IgD-negative memory B cell (primary cell): ENCODE measurements at regions not wholly inside any gene's neighbourhood (a gene's known extent, or its start where the extent isn't known, plus 50 kb on each side); places are given as distances from the start of the nearest gene placed in this dataset.

Source experiments
- H3K27ac Mint-ChIP-seq, 3 donors: one replicate each; pipeline ENCODE4 v1.8.0; 2020 to 2022; ENCODE audit warnings: mild to moderate bottlenecking in 3 of 3, mixed read lengths in 3 of 3, moderate library complexity in 1 of 3
- H3K27me3 Mint-ChIP-seq: one replicate; pipeline ENCODE4 v1.8.0; 2021; ENCODE audit warnings: mixed read lengths
- H3K36me3 Mint-ChIP-seq: one replicate; pipeline ENCODE4 v1.8.0; 2020; ENCODE audit warnings: mild to moderate bottlenecking, mixed read lengths
- H3K4me1 Mint-ChIP-seq, 3 donors: one replicate each; pipeline ENCODE4 v1.8.0; 2020 to 2022; ENCODE audit warnings: mixed read lengths in 3 of 3, mild to moderate bottlenecking in 1 of 3
- H3K4me3 Mint-ChIP-seq, 4 donors: one replicate each; pipeline ENCODE4 v1.8.0; 2020 to 2022; ENCODE audit warnings: mild to moderate bottlenecking in 4 of 4, mixed read lengths in 4 of 4, moderate library complexity in 3 of 4
- H3K9me3 Mint-ChIP-seq, 3 donors: one replicate each; pipeline ENCODE4 v1.8.0; 2020 to 2021; ENCODE audit warnings: mixed read lengths in 3 of 3, mild to moderate bottlenecking in 1 of 3

DNA sequence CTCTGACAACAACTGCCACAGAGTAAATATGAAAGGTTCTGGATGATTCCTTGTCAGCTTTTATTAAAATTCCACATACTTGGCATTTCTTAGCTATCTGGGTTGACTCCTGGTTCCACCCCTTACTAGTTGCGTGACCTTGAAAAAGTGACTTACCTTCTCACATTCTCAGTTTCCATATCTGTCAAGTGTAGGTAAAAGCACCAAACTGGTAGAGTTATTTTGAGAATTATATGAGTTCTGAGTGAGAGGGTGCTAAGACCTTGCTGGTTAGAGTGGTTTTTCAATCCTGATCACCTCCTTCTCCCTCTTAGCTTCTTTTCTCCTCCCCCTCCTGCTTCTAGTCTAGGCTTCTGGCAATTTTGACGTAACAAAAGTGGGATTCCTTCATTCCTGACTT, 83.4 kb upstream of the ABCD3 start:
- Mint-ChIP-seq H3K9me3 (no peaks in the 10 kb centered on the region), H3K4me1 (peaks cover 0 to 2% (median 0%) of the 10 kb centered on the region in 3 donors), H3K4me3 (no peak overlapping the region), H3K27me3 (peaks cover 8% of the 10 kb centered on the region), H3K27ac (no peak overlapping the region), H3K36me3 (peaks cover 2% of the 10 kb centered on the region)

DNA sequence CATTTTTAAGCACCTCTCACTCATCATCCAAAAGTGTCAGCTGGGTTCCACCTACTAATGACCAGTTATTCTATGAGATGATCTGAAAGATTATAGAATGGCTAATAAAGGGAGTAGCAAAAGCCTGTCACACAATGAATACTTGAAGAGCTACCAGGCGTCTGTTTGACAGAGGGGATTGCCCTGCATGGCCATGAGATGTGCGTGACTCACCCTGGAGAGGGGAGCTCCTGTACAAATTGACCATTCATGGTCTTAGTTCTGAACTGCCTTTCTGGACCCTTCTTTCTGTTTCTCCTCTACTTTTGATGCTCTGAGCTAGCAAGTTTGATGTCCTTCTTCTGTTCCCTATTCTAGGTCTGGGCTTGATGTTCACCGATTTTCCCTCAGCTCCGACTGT, 85.2 kb upstream of the ABCD3 start:
- Mint-ChIP-seq H3K27me3 (peaks cover 12% of the 10 kb centered on the region), H3K4me1 (peaks cover 0 to 4% (median 2%) of the 10 kb centered on the region in 3 donors)

DNA sequence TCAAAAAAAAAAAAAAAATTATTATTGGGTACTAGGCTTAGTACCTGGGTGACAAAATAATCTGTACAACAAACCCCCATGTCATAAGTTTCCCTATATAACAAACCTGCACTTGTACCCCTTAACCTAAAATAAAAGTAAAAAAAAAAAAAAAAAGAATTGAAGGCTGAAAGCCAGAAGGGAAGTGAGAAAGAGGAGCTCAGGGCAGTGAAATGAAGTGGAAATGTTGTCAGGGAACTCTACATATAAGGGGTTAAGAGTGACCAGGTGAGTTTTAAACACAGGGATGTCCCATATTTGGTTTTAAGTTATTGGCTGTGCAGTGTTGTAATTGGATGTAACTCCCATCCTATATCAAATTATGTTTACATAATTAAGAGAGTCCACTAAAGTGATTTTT, 85.7 kb upstream of the ABCD3 start:
- Mint-ChIP-seq H3K27me3 (peaks cover 13% of the 10 kb centered on the region), H3K27ac (no peak overlapping the region), H3K9me3 (no peaks in the 10 kb centered on the region), H3K4me1 (peaks cover 0 to 5% (median 2%) of the 10 kb centered on the region in 3 donors), H3K4me3 (no peak overlapping the region), H3K36me3 (no peaks in the 10 kb centered on the region)

More for the DNA sequence above, 85.2 kb upstream of the ABCD3 start:
- Mint-ChIP-seq H3K4me3 (no peak overlapping the region), H3K36me3 (no peaks in the 10 kb centered on the region), H3K27ac (no peak overlapping the region), H3K9me3 (no peaks in the 10 kb centered on the region)

DNA sequence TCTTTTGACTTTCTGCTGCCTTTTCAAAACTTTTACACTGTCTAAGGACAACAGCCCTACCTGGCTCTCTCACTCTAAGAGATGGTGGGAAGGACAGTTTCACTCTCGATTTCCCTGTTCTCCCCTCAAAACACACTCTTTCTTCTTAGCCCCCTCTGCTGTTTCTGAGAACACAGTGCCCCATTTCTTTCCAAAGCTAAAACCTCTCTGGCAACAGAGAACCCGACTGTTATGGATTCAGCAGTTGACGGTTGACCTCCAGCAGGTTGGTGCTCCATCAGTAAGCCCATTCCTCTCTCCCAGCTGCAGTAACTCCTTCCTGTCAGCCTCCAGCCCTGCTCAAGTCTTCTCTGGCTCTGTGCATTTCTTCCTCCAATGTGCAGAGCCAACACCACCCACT, 88.2 kb upstream of the ABCD3 start:
- peak overlapping the region in 1 of 3 donors; percentile 39 for H3K27ac Mint-ChIP-seq
- H3K9me3 Mint-ChIP-seq = no peaks in the 10 kb centered on the region
- H3K4me1 Mint-ChIP-seq = peaks cover 0 to 5% (median 0%) of the 10 kb centered on the region in 3 donors
- no peak overlapping the region for H3K4me3 Mint-ChIP-seq
- H3K27me3 Mint-ChIP-seq = peaks cover 26% of the 10 kb centered on the region
- H3K36me3 Mint-ChIP-seq = peaks cover under 1% of the 10 kb centered on the region

DNA sequence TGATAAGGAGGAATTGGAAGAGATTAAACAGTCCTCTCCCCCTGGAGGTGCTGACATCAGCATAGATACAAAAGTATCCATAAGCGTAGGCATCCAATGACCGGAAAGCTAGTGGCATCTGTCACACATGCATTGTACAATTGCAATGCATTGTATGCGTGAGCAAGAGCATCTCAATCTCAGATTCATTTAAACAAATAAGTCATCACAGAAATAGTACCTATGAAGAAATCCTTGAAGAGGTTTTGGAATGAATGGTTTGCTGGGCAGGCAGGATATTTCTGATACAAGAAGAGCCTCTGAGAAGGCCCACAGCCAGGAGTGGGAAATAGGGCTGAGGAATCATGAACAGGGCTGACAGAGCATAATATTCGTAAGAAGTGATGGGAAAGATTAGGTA, 88.9 kb upstream of the ABCD3 start:
- Mint-ChIP-seq H3K27me3 (peaks cover 26% of the 10 kb centered on the region), H3K4me3 (no peak overlapping the region), H3K9me3 (no peaks in the 10 kb centered on the region)

DNA sequence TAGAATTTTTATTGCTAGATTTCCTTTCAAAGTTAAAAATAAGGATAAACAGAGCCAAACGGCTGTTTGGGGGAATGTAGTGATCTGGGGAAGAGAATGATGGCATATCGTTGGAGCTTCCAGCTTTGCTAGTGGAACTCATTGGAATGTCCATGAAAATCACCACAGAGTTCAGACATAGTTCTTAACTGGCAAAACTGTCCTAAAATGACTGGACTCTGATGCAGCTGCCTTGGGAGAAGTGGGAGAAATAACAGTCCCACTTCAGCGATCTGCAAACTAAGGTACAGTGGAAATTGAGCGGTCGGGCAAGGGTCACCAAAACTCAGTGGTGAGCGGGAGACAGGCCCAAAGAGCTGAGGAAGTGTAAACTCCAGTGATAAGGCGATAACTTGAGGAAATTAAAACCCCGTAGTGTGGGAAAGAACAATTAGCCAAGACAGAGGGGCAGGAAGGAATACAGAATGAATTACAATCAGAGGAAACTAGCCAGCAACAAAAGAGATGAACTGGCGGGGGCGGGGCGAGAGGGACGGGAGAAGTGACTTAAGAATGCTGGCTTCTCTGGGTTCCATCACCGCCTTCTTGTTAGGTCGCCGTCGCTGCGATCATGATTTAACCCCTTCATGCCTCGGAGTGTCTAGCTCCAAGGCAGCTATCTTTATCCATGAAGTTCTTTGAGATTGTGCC, 89.8 kb upstream of the ARHGAP29 start:
- Mint-ChIP-seq H3K4me1 (peaks cover 0 to 5% (median 0%) of the 10 kb centered on the region in 3 donors), H3K27ac (no peak overlapping the region), H3K27me3 (peaks cover 30% of the 10 kb centered on the region), H3K4me3 (no peak overlapping the region), H3K9me3 (no peaks in the 10 kb centered on the region), H3K36me3 (peaks cover 2% of the 10 kb centered on the region)

More for the DNA sequence above, 88.9 kb upstream of the ABCD3 start:
- no peak overlapping the region for H3K27ac Mint-ChIP-seq
- H3K36me3 Mint-ChIP-seq = peaks cover 2% of the 10 kb centered on the region
- peaks cover 0 to 5% (median 0%) of the 10 kb centered on the region in 3 donors for H3K4me1 Mint-ChIP-seq

DNA sequence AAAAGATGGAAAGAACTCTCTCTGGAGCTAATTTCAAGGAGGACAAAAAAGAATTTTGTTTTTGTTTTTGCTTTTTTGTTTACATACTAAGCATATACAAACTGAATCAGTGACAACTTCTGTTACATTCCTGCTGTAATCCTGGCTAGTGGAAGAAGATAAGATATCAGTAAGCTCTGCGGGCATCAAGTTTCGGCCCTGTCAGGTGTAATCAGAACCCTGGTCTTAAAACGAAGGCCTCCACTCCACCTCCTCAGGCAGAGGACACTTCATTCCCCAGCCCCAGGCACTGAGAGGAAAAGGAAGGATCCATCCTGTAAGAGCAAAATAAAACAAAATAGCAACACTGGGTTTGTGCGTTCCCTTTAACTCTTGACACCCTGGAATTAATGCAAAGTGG, 88.9 kb upstream of the ARHGAP29 start:
- Mint-ChIP-seq H3K27me3 (peaks cover 30% of the 10 kb centered on the region), H3K27ac (no peak overlapping the region), H3K9me3 (no peaks in the 10 kb centered on the region), H3K4me3 (no peak overlapping the region), H3K36me3 (peaks cover 2% of the 10 kb centered on the region), H3K4me1 (peaks cover 0 to 5% (median 0%) of the 10 kb centered on the region in 3 donors)

DNA sequence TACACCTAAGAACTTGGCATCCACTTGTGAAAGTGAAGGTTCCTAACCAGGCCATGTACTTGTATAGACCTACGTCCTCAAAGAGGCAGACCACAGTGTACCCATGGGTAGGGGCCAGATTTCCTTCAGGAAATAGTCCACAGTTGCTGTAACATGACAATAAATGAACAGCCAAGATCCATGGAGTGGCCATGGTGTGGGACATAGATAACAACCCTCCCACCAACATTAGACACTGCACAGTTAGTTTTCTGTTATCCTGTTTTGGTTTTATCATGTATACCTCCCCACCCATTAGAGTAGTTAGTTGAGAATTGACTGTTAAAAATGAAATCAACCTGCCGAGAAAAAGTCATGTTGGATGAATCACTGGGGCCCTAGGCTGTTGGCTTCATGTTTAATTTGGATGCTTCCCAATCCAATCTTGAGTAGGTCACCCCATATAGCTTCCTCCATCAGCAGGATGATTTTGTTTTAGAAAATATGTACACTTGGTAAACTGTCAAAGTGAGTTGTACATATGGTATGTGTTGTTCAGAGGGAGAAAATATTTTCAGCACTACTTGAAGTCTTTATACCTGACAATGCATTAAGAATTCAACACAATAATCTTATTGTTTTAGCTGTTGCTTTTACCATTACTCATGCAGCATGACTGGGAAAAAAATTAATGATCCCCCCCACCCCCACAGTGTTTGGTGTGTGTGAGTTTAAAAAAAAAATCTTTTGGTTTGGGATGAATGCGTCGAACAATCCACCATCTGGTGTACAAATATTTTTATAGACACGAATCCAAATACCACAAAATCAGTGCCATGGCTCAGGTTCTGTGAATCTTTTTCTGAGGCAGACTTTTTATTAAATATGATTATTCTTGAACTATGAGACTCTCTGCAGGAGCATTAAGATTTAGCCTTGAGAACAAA, 88.3 kb upstream of the ARHGAP29 start:
- peaks cover 32% of the 10 kb centered on the region for H3K27me3 Mint-ChIP-seq
- H3K4me1 Mint-ChIP-seq = peaks cover 0 to 5% (median 0%) of the 10 kb centered on the region in 3 donors
- no peak overlapping the region for H3K27ac Mint-ChIP-seq
- no peak overlapping the region for H3K4me3 Mint-ChIP-seq
- H3K36me3 Mint-ChIP-seq = peaks cover 2% of the 10 kb centered on the region
- no peaks in the 10 kb centered on the region for H3K9me3 Mint-ChIP-seq

DNA sequence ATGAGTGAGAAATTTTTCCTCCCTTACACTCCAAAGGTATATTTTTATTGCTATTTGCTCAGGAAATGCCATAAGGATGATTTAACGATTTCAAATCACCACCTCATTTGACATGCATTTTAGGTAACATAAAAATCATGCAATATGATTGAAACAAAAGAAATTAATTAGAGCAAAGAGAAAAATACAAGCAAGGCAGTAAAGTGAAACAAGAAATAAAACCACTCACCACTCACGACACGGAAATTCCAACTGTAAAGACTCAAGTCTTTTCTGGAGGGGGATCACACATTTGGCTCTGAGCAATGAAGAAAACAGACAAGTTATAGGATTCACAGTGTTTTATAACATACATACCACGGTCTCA, 86.8 kb upstream of the ARHGAP29 start:
- H3K36me3 Mint-ChIP-seq = peaks cover 2% of the 10 kb centered on the region
- H3K27me3 Mint-ChIP-seq = peaks cover 28% of the 10 kb centered on the region
- no peaks in the 10 kb centered on the region for H3K9me3 Mint-ChIP-seq
- H3K4me3 Mint-ChIP-seq = no peak overlapping the region
- peaks cover 0 to 5% (median 0%) of the 10 kb centered on the region in 3 donors for H3K4me1 Mint-ChIP-seq
- H3K27ac Mint-ChIP-seq = no peak overlapping the region

DNA sequence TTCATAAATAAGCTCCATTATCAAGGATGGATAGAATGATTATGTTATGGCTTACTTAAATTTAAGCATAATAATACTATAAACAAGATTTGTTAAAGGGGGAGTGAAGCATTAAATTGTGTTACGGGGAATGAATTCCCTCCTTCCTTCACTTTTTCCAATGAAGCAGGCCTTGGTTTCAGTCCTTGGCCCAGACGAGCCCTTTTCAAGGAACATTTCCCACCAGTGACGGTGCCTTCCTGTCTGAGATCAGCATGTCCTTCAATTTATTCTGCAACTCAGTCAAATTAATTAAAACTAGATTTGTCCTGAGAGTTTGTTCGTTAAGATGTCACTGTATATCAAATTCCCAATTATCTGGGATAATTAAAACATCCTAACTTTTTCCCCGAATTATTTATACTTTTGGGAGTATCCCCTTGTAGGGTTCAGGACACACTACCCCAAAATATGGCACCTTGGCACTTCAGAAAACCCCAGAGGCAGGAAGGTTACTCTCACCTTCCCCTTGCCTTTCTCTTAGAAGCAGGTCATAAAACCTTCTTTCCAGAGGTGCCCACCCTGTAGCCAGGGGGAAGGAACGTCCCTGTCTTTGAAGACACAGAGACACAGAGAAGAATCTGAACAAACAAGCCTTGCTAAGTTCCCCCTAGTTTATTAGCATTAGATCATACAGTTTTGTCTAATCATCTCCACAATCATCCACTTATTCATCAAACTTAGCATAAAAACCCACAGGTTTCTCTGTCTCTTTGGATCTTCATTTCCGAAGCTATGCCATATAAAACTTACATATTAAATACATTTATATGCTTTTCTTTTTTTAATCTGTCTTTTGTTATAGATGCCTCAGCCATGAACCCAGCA, 86.2 kb upstream of the ARHGAP29 start:
- H3K4me3 Mint-ChIP-seq = no peak overlapping the region
- peaks cover 2% of the 10 kb centered on the region for H3K36me3 Mint-ChIP-seq
- H3K27ac Mint-ChIP-seq = no peak overlapping the region
- H3K27me3 Mint-ChIP-seq = peaks cover 28% of the 10 kb centered on the region
- no peaks in the 10 kb centered on the region for H3K9me3 Mint-ChIP-seq
- peaks cover 0 to 5% (median 0%) of the 10 kb centered on the region in 3 donors for H3K4me1 Mint-ChIP-seq

DNA sequence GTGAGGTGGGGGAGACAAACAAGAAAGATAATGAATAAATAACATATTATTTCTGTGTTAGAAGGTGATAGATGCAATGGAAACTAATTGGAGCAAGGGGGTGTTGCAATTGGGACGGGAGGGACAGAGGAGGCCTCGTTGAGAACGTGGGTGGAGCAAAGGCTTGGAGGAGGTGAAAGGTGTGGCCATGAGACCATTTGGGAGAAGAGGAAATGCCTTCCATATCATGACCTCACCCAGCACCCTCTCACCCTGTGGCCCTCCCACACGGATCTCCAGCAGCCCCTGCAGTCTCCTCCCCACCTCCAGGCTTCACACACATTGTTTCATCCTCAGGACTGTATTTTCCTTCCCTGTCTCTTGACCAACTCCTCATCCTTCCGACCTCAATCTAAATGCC, 85.3 kb upstream of the ARHGAP29 start:
- H3K4me3 Mint-ChIP-seq = peak overlapping the region in 1 of 4 donors; percentile 78
- H3K4me1 Mint-ChIP-seq = no peaks in the 10 kb centered on the region
- H3K36me3 Mint-ChIP-seq = peaks cover 2% of the 10 kb centered on the region
- no peak overlapping the region for H3K27ac Mint-ChIP-seq
- H3K27me3 Mint-ChIP-seq = peaks cover 28% of the 10 kb centered on the region
- no peaks in the 10 kb centered on the region for H3K9me3 Mint-ChIP-seq

DNA sequence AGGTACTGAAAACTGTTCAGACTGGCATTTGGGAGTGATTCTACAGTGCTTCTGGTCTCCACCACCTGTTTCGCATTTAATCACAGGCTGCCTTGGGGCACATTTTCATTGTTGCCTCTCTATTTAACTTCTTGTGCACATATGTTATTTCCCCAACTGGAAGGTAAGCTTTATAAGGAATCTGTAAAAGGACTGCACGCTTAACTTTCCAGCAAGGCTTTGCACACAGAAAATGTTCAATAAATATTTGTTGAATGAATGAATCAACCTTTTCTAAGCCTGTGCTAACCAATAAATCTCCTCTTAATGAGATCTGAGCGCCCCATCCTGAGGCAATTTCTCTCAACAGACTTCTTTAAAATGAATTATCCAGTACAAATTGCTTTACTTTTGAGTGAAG, 84.3 kb upstream of the ARHGAP29 start:
- no peaks in the 10 kb centered on the region for H3K9me3 Mint-ChIP-seq
- H3K27ac Mint-ChIP-seq = no peak overlapping the region
- H3K4me1 Mint-ChIP-seq = no peaks in the 10 kb centered on the region
- H3K4me3 Mint-ChIP-seq = no peak overlapping the region
- peaks cover 2% of the 10 kb centered on the region for H3K36me3 Mint-ChIP-seq
- peaks cover 18% of the 10 kb centered on the region for H3K27me3 Mint-ChIP-seq

DNA sequence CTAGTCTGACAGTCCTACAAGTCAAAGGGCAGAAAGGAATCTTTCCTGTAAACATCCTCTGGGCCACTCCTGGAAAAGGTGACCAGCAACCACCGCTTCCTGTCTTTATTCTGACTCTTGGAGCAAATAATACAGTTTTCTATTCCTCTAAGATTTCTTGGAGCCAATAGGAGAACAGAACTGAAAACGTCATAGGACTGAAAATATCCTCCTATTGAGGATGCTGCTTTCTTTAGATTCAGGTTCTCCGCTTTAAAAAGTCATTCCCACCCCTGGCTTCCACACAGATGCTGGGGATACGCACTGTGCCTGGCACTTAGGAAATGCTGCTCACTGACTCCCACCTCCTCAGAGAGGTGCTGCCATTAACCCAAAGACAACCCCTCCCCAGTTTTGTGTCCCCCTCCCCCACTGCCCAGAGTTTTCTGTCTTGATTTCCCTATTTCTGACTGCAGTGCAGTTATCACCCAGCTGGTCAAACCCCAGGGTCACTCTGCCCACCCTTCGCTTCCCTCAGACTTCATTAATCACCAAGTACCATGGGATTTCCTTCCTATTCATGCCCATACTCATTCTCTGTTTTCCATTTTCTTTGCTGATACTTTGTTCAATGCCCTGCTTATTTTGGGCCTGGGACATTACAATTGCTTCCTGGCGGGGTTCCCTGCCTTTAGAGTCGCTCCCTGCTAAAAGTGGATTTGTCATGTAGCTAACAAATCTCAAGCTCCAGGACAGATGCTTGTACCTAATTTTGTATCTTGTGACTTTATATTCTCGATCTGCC, 82.1 kb upstream of the ARHGAP29 start:
- no peak overlapping the region for H3K4me3 Mint-ChIP-seq
- H3K4me1 Mint-ChIP-seq = no peaks in the 10 kb centered on the region
- no peaks in the 10 kb centered on the region for H3K36me3 Mint-ChIP-seq
- H3K27ac Mint-ChIP-seq = no peak overlapping the region
- H3K9me3 Mint-ChIP-seq = no peaks in the 10 kb centered on the region
- peaks cover 13% of the 10 kb centered on the region for H3K27me3 Mint-ChIP-seq

DNA sequence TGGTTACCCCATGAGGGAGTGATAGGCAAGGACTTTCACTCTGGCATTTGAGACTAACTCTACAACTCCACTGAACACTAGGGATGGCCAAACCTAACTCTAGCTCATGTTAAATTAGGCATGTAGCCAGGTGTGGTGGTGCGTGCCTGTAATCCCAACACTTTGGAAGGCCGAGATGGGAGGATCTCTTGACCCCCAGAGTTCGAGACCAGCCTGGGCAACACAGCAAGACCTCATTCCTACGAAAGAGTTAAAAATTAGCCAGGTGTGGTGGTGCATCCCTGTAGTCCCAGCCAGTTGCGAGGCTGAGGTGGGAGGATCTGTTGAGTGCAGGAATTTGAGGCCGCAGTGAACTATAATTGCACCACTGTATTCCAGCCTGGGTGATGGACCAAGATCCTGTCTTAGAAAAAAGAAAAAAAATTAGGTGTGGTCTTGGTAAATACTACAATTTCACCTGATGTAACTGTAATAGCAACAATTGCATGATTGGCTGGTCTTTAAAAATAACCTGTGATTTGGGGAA, 81.2 kb upstream of the ARHGAP29 start:
- H3K9me3 Mint-ChIP-seq = no peaks in the 10 kb centered on the region
- H3K4me3 Mint-ChIP-seq = no peak overlapping the region
- no peak overlapping the region for H3K27ac Mint-ChIP-seq
- no peaks in the 10 kb centered on the region for H3K4me1 Mint-ChIP-seq
- H3K27me3 Mint-ChIP-seq = peaks cover 13% of the 10 kb centered on the region
- H3K36me3 Mint-ChIP-seq = no peaks in the 10 kb centered on the region
